ENCODE measurements at regions not wholly inside any gene's neighbourhood (a gene's known extent, or its start where the extent isn't known, plus 50 kb on each side); places are given as distances from the start of the nearest gene placed in this dataset.

GRCh38 chr13:106738186-106738678 is 170.3 kb upstream of the ARGLU1 start (continued):
- TF ChIP-seq, protein P1, sequence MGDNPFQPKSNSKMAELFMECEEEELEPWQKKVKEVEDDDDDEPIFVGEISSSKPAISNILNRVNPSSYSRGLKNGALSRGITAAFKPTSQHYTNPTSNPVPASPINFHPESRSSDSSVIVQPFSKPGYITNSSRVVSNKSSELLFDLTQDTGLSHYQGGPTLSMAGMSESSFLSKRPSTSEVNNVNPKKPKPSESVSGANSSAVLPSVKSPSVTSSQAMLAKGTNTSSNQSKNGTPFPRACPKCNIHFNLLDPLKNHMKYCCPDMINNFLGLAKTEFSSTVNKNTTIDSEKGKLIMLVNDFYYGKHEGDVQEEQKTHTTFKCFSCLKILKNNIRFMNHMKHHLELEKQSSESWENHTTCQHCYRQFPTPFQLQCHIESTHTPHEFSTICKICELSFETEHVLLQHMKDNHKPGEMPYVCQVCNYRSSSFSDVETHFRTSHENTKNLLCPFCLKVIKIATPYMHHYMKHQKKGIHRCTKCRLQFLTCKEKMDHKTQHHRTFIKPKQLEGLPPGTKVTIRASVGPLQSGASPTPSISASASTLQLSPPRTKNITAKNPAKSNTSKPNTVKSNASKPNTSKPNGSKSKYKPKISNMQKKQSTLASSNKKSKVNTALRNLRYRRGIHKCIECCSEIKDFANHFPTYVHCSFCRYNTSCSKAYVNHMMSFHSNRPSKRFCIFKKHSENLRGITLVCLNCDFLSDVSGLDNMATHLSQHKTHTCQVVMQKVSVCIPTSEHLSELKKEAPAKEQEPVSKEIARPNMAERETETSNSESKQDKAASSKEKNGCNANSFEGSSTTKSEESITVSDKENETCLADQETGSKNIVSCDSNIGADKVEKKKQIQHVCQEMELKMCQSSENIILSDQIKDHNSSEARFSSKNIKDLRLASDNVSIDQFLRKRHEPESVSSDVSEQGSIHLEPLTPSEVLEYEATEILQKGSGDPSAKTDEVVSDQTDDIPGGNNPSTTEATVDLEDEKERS (tag by site-specific recombination; IDR thresholded peaks at IDR 0.05), result no peak
- TF ChIP-seq ZNF157 (tag by site-specific recombination; IDR thresholded peaks at IDR 0.05) (no peak), ZNF677 (tag by site-specific recombination; IDR thresholded peaks at IDR 0.05) (no peak), ZSCAN16 (tag by site-specific recombination; IDR thresholded peaks at IDR 0.05) (no peak), ZNF24 (tag by site-specific recombination; IDR thresholded peaks at IDR 0.05) (no peak), ZNF629 (tag by site-specific recombination; IDR thresholded peaks at IDR 0.05) (no peak), GFI1B (tag by site-specific recombination; IDR thresholded peaks at IDR 0.05) (no peak), ZNF571 (tag by site-specific recombination; IDR thresholded peaks at IDR 0.05) (no peak), ZFP3 (tag by site-specific recombination; IDR thresholded peaks at IDR 0.05; ENCODE audit: low read depth) (no peak)

GRCh38 chr13:106736941-106737340 is 169.0 kb upstream of the ARGLU1 start:
- Histone ChIP-seq H3K4me1 (ENCODE audit: control insufficient read depth, insufficient read depth, low read length) (no peaks in the 10 kb centered on the region), H3K4me3 (ENCODE audit: low read depth, low read length) (no peak overlapping the region), H3K9me3 (ENCODE audit: control insufficient read depth, insufficient read depth, low read depth, low read length) (no peaks in the 10 kb centered on the region), H3K36me3 (ENCODE audit: control insufficient read depth in 2 of 2, insufficient read depth in 1 of 2, low read length in 2 of 2) (no peaks in the 10 kb centered on the region), H3K27ac (ENCODE audit: extremely low read depth, low read depth, low read length) (no peak overlapping the region)
- TF ChIP-seq, protein P2, sequence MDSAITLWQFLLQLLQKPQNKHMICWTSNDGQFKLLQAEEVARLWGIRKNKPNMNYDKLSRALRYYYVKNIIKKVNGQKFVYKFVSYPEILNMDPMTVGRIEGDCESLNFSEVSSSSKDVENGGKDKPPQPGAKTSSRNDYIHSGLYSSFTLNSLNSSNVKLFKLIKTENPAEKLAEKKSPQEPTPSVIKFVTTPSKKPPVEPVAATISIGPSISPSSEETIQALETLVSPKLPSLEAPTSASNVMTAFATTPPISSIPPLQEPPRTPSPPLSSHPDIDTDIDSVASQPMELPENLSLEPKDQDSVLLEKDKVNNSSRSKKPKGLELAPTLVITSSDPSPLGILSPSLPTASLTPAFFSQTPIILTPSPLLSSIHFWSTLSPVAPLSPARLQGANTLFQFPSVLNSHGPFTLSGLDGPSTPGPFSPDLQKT (IDR thresholded peaks at IDR 0.05; ENCODE audit: borderline replicate concordance, low read depth, low read length), result no peak
- TF ChIP-seq PRDM1 (tag by site-specific recombination; IDR thresholded peaks at IDR 0.05) (no peak), ZNF426 (tag by site-specific recombination; IDR thresholded peaks at IDR 0.05) (no peak), GLI4 (tag by site-specific recombination; IDR thresholded peaks at IDR 0.05) (no peak), ZBTB1 (tag by site-specific recombination; IDR thresholded peaks at IDR 0.05) (no peak), HOXC10 (CRISPR knock-in tag; IDR thresholded peaks at IDR 0.05) (no peak), SETDB1 (IDR thresholded peaks at IDR 0.05; ENCODE audit: insufficient read length, low read length) (no peak), ZNF639 (tag by site-specific recombination; IDR thresholded peaks at IDR 0.05) (no peak), FEZF1 (tag by site-specific recombination; IDR thresholded peaks at IDR 0.05) (no peak), ZNF518A (tag by site-specific recombination; conservative IDR thresholded peaks at IDR 0.05; ENCODE audit: low read depth) (no peak), ZNF214 (tag by site-specific recombination; IDR thresholded peaks at IDR 0.05; ENCODE audit: borderline replicate concordance) (no peak)
- TF ChIP-seq, protein P1 (tag by site-specific recombination; IDR thresholded peaks at IDR 0.05), result no peak
- TF ChIP-seq, protein P3, sequence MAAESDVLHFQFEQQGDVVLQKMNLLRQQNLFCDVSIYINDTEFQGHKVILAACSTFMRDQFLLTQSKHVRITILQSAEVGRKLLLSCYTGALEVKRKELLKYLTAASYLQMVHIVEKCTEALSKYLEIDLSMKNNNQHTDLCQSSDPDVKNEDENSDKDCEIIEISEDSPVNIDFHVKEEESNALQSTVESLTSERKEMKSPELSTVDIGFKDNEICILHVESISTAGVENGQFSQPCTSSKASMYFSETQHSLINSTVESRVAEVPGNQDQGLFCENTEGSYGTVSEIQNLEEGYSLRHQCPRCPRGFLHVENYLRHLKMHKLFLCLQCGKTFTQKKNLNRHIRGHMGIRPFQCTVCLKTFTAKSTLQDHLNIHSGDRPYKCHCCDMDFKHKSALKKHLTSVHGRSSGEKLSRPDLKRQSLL (tag by site-specific recombination; IDR thresholded peaks at IDR 0.05), result no peak
- ChIA-PET CTCF (interaction anchor here (0.8 kb wide), 1 partner anchor 1419 kb away, joined by 6 read pairs; no protein-coding TSS in a partner anchor), POLR2A (no interaction called here)
